ENCODE measurements at regions not wholly inside any gene's neighbourhood (a gene's known extent, or its start where the extent isn't known, plus 50 kb on each side); places are given as distances from the start of the nearest gene placed in this dataset.

DNA sequence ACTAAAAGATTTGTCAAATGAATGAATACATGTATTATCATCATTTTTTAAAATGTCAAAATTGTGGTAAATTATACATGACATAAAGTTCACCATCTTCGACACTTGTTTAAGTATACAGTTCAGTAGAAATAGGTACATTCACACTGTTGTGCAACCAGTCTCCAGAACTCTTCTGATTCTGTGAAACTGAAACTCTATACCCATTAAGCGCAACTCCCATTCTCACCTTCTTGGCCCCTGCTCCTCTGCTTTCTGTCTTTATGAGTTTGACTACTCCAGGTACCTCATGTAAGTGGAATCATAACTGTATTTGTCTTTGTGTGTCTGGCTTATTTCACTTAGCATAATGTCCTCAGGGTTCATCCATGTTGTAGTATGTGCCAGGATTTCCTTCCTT lies 50.1 kb upstream of the KBTBD8 start:
- TF ChIP-seq POLR2AphosphoS5 (IDR thresholded peaks at IDR 0.05): no peak
- TF ChIP-seq, protein P1, sequence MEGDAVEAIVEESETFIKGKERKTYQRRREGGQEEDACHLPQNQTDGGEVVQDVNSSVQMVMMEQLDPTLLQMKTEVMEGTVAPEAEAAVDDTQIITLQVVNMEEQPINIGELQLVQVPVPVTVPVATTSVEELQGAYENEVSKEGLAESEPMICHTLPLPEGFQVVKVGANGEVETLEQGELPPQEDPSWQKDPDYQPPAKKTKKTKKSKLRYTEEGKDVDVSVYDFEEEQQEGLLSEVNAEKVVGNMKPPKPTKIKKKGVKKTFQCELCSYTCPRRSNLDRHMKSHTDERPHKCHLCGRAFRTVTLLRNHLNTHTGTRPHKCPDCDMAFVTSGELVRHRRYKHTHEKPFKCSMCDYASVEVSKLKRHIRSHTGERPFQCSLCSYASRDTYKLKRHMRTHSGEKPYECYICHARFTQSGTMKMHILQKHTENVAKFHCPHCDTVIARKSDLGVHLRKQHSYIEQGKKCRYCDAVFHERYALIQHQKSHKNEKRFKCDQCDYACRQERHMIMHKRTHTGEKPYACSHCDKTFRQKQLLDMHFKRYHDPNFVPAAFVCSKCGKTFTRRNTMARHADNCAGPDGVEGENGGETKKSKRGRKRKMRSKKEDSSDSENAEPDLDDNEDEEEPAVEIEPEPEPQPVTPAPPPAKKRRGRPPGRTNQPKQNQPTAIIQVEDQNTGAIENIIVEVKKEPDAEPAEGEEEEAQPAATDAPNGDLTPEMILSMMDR (IDR thresholded peaks at IDR 0.05): no peak
- no peak for TF ChIP-seq POLR2A (IDR thresholded peaks at IDR 0.05)
